Liver (tissue), 8 donors: ENCODE measurements at regions not wholly inside any gene's neighbourhood (a gene's known extent, or its start where the extent isn't known, plus 50 kb on each side); places are given as distances from the start of the nearest gene placed in this dataset.
"Not testable (repeated sequence)": the region's sequence is repeated elsewhere in the genome, so short reads cannot be mapped to it uniquely, and the experiment has no call there.

Experiments
- DNase-seq: peaks from one replicate; pipeline ENCODE4 v3.0.0-alpha.2; 2017; ENCODE audit warnings: low spot score
- H3K27ac ChIP-seq, 2 donors: one replicate each; pipeline ENCODE4 v1.7.0; 2013; ENCODE audit warnings: inconsistent platforms in 2 of 2, low read length in 2 of 2, control low read depth in 1 of 2, low read depth in 1 of 2, mild to moderate bottlenecking in 1 of 2
- H3K27me3 ChIP-seq, 4 donors: one replicate each; pipeline versions ENCODE4 v1.6.1 to v1.7.0; 2013; ENCODE audit warnings: low read length in 3 of 4, inconsistent platforms in 1 of 4, mild to moderate bottlenecking in 1 of 4, moderate library complexity in 1 of 4; ENCODE audit not compliant: control insufficient read depth in 4 of 4, insufficient read depth in 4 of 4
- H3K36me3 ChIP-seq, 4 donors: one replicate each; pipeline versions ENCODE4 v1.6.1 to v1.7.0; 2013; ENCODE audit warnings: low read length in 3 of 4, mild to moderate bottlenecking in 3 of 4, low read depth in 1 of 4, moderate library complexity in 1 of 4; ENCODE audit not compliant: control insufficient read depth in 4 of 4, insufficient read depth in 3 of 4
- H3K4me1 ChIP-seq, 4 donors: one replicate each; pipeline versions ENCODE4 v1.6.1 to v1.7.0; 2013; ENCODE audit warnings: low read length in 3 of 4, mild to moderate bottlenecking in 3 of 4, moderate library complexity in 1 of 4; ENCODE audit not compliant: control insufficient read depth in 4 of 4, insufficient read depth in 4 of 4
- H3K4me3 ChIP-seq, 3 donors: one replicate each; pipeline versions ENCODE4 v1.6.1 to v1.7.0; 2013; ENCODE audit warnings: low read length in 3 of 3, control low read depth in 1 of 3, low read depth in 1 of 3, mild to moderate bottlenecking in 1 of 3
- H3K9ac ChIP-seq, 2 donors: one replicate each; pipeline ENCODE4 v1.7.0; 2013; ENCODE audit warnings: low read length in 2 of 2, mild to moderate bottlenecking in 2 of 2, moderate library complexity in 2 of 2, control low read depth in 1 of 2, low read depth in 1 of 2
- H3K9me3 ChIP-seq, 4 donors: one replicate each; pipeline versions ENCODE4 v1.6.1 to v1.7.0; 2013; ENCODE audit warnings: low read length in 3 of 4; ENCODE audit not compliant: control insufficient read depth in 4 of 4
- CTCF ChIP-seq: fragments of 150-350 bp; IDR thresholded peaks from 2 replicates; pipeline ENCODE4 v1.5.1; 2017; ENCODE audit warnings: improper control_type of control experiment, low read depth, low read length; ENCODE audit not compliant: missing input control
- EGR1 ChIP-seq, 2 donors: IDR thresholded peaks; 2 replicates each; pipeline ENCODE4 v1.6.1; 2016 to 2018; ENCODE audit warnings: antibody characterized with exemption in 2 of 2, low read depth in 2 of 2
- FOXA1 ChIP-seq: IDR thresholded peaks from 2 replicates; pipeline ENCODE4 v1.6.1; 2016; ENCODE audit warnings: antibody characterized with exemption
- FOXA2 ChIP-seq: IDR thresholded peaks from 2 replicates; pipeline ENCODE4 v1.6.1; 2016; ENCODE audit warnings: antibody characterized with exemption
- GABPA ChIP-seq, 2 donors: IDR thresholded peaks in 1 of 2; conservative IDR thresholded peaks in 1 of 2; 2 replicates each; pipeline ENCODE4 v1.6.1; 2016; ENCODE audit warnings: antibody characterized with exemption in 2 of 2, mild to moderate bottlenecking in 1 of 2, moderate library complexity in 1 of 2
- RAD21 ChIP-seq, 2 donors: IDR thresholded peaks; 2 replicates each; pipeline ENCODE4 v1.6.1; 2016; ENCODE audit warnings: antibody characterized with exemption in 2 of 2, mild to moderate bottlenecking in 2 of 2
- RXRA ChIP-seq, 2 donors: IDR thresholded peaks; 2 replicates each; pipeline ENCODE4 v1.6.1; 2017 to 2018; ENCODE audit warnings: antibody characterized with exemption in 2 of 2, mild to moderate bottlenecking in 1 of 2
- ZBTB33 ChIP-seq: IDR thresholded peaks from 2 replicates; pipeline ENCODE4 v1.6.1; 2016; ENCODE audit warnings: antibody characterized with exemption
- WGBS: extraction: QIAGEN DNeasy Blood & Tissue Kit; methylation state at CpG from one replicate; pipeline ENCODE4 v1.1.7; 2013; 5-methylcytosine and 5-hydroxymethylcytosine counted together
- TF ChIP-seq, protein P1 (sequence below): IDR thresholded peaks from 2 replicates; pipeline ENCODE4 v1.6.1; 2016; ENCODE audit warnings: antibody characterized with exemption
- TF ChIP-seq, protein P2 (sequence below): IDR thresholded peaks from 2 replicates; pipeline ENCODE4 v1.6.1; 2016; ENCODE audit warnings: antibody characterized with exemption
- donor health status: healthy.
- donor health status: healthy.
- donor health status: healthy.
- donor health status: healthy.
- donor health status: healthy.

GRCh38 chr15:70514251-70514650 lies 249.1 kb downstream of the UACA start (continued):
- TF ChIP-seq, protein P1, sequence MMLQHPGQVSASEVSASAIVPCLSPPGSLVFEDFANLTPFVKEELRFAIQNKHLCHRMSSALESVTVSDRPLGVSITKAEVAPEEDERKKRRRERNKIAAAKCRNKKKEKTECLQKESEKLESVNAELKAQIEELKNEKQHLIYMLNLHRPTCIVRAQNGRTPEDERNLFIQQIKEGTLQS, result no peak
- TF ChIP-seq EGR1 (IDR thresholded peaks at IDR 0.05; ENCODE audit: low read depth in 2 of 2) (no peak), RAD21 (IDR thresholded peaks at IDR 0.05) (no peak)

DNA sequence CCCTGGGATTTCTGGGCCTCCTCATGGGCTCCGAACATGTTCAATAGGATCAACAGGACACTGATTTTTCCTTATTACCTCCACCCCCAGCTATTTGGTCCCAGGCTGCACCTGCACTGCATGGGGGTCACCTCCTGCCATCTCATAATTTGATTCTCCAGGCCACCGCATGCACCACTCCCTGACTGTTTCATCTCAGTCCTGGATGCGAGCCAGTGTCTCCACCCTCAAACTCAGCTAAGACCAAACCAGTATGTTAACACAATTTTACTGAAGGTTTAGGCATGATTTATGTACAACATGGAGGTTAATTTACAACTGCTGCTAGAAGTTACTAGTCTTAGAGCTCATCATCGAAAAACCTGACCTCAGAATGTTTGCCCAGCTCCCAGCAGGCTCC lies 249.5 kb downstream of the UACA start:
- H3K9me3 ChIP-seq, result peaks cover 0 to 4% (median 2%) of the 10 kb centered on the region in 4 donors
- WGBS, result 84% methylated on average over 4 of the region's 4 CpGs
- no peaks in the 10 kb centered on the region for H3K27me3 ChIP-seq
- no peak for DNase-seq
- H3K4me1 ChIP-seq, result no peaks in the 10 kb centered on the region
- H3K4me3 ChIP-seq, result no peak overlapping the region
- TF ChIP-seq GABPA (IDR thresholded peaks at IDR 0.05 in 1 of 2, conservative IDR thresholded peaks at IDR 0.05 in 1 of 2) (no peak), FOXA2 (no peak), FOXA1 (no peak)
- TF ChIP-seq, protein P2, sequence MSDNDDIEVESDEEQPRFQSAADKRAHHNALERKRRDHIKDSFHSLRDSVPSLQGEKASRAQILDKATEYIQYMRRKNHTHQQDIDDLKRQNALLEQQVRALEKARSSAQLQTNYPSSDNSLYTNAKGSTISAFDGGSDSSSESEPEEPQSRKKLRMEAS, result no peak
- H3K27ac ChIP-seq, result no peak overlapping the region
- H3K36me3 ChIP-seq, result no peaks in the 10 kb centered on the region
- no peak overlapping the region for H3K9ac ChIP-seq

- 82% methylated on average over 8 of the region's 8 CpGs for WGBS
- H3K4me1 ChIP-seq, result no peaks in the 10 kb centered on the region
Measured at GRCh38 chr15:70512772-70513362, 250.5 kb downstream of the UACA start.

GRCh38 chr15:70511972-70512587 lies 251.3 kb downstream of the UACA start:
- H3K9me3 ChIP-seq, H3K4me3 ChIP-seq, H3K36me3 ChIP-seq, H3K9ac ChIP-seq, H3K27ac ChIP-seq, H3K4me1 ChIP-seq, H3K27me3 ChIP-seq, DNase-seq: not testable (repeated sequence)
- 74% methylated on average over 2 of the region's 2 CpGs for WGBS

More at GRCh38 chr15:70512772-70513362, 250.5 kb downstream of the UACA start:
- H3K27ac ChIP-seq, result no peak overlapping the region
- H3K9ac ChIP-seq, result no peak overlapping the region
- peak; percentile 66 to 80 for TF ChIP-seq RAD21 (IDR thresholded peaks at IDR 0.05)
- no peak for TF ChIP-seq RXRA (IDR thresholded peaks at IDR 0.05)
- TF ChIP-seq ZBTB33, result no peak
- peak; percentile 64 for TF ChIP-seq CTCF
- H3K9me3 ChIP-seq, result peaks cover 0 to 4% (median 2%) of the 10 kb centered on the region in 4 donors
- H3K36me3 ChIP-seq, result no peaks in the 10 kb centered on the region
- no peak overlapping the region for H3K4me3 ChIP-seq
- no peak for DNase-seq
- H3K27me3 ChIP-seq, result no peaks in the 10 kb centered on the region
